Neuronal stem cell (in vitro differentiated cells): ENCODE measurements at regions not wholly inside any gene's neighbourhood (a gene's known extent, or its start where the extent isn't known, plus 50 kb on each side); places are given as distances from the start of the nearest gene placed in this dataset.

Experiments used
- DNase-seq: peaks from one replicate; pipeline ENCODE4 v3.0.0-alpha.2; 2013; ENCODE audit warnings: low spot score
- H2AFZ ChIP-seq: one replicate; pipeline ENCODE4 v1.6.1; 2013; ENCODE audit warnings: mild to moderate bottlenecking, low read length, inconsistent platforms
- H2AK5ac ChIP-seq: 2 replicates; pipeline ENCODE4 v1.6.1; 2013; ENCODE audit warnings: low read depth, mild to moderate bottlenecking, inconsistent platforms, low read length, moderate library complexity, mixed read lengths
- H2BK120ac ChIP-seq: 2 replicates; pipeline ENCODE4 v1.6.1; 2013; ENCODE audit warnings: low read depth, mild to moderate bottlenecking, inconsistent platforms, low read length, moderate library complexity, mixed read lengths
- H2BK12ac ChIP-seq: one replicate; pipeline ENCODE4 v1.6.1; 2013; ENCODE audit warnings: low read length, inconsistent platforms
- H2BK15ac ChIP-seq: 2 replicates; pipeline ENCODE4 v1.6.1; 2013; ENCODE audit warnings: mild to moderate bottlenecking, low read length, inconsistent platforms, mixed read lengths
- H2BK5ac ChIP-seq: one replicate; pipeline ENCODE4 v1.6.1; 2013; ENCODE audit warnings: inconsistent platforms, mild to moderate bottlenecking, low read length, moderate library complexity
- H3K14ac ChIP-seq: one replicate; pipeline ENCODE4 v1.6.1; 2013; ENCODE audit warnings: low read length, inconsistent platforms
- H3K18ac ChIP-seq: 2 replicates; pipeline ENCODE4 v1.6.1; 2013; ENCODE audit warnings: low read length, inconsistent platforms
- H3K23ac ChIP-seq: 2 replicates; pipeline ENCODE4 v1.6.1; 2013; ENCODE audit warnings: low read depth, mild to moderate bottlenecking, mixed read lengths, low read length, inconsistent platforms; ENCODE audit not compliant: poor library complexity
- H3K27ac ChIP-seq: replicated peaks from 3 replicates; pipeline ENCODE4 v1.5.1; 2013; ENCODE audit warnings: low read length, inconsistent platforms
- H3K27me3 ChIP-seq, 3 experiments: 2 replicates each; pipeline ENCODE4 v1.6.1; 2013; ENCODE audit warnings: low read length in 3 of 3, mild to moderate bottlenecking in 2 of 3, inconsistent platforms in 1 of 3, low read depth in 1 of 3, mixed read lengths in 1 of 3, moderate library complexity in 1 of 3; ENCODE audit not compliant: control insufficient read depth in 3 of 3, insufficient read depth in 3 of 3
- H3K36me3 ChIP-seq, 2 donors: replicated peaks in 1 of 2; 2 replicates each; pipeline ENCODE4 v1.6.1; 2013; ENCODE audit warnings: low read length in 2 of 2; ENCODE audit not compliant: control insufficient read depth in 2 of 2, insufficient read depth in 2 of 2
- H3K4ac ChIP-seq: 2 replicates; pipeline ENCODE4 v1.6.1; 2013; ENCODE audit warnings: inconsistent platforms, mild to moderate bottlenecking, low read length, moderate library complexity
- H3K4me1 ChIP-seq, 2 donors: 1 replicate in 1 of 2; 2 replicates in 1 of 2; pipeline ENCODE4 v1.6.1; 2013; ENCODE audit warnings: low read length in 2 of 2, low read depth in 1 of 2; ENCODE audit not compliant: control insufficient read depth in 2 of 2, insufficient read depth in 1 of 2
- H3K4me2 ChIP-seq: one replicate; pipeline ENCODE4 v1.6.1; 2013; ENCODE audit warnings: mild to moderate bottlenecking, low read length, inconsistent platforms; ENCODE audit not compliant: insufficient read depth, poor library complexity, severe bottlenecking
- H3K4me3 ChIP-seq, 2 donors: 2 replicates each; pipeline ENCODE4 v1.5.1; 2013; ENCODE audit warnings: low read length in 2 of 2, mild to moderate bottlenecking in 2 of 2, inconsistent platforms in 1 of 2, moderate library complexity in 1 of 2
- H3K79me1 ChIP-seq: one replicate; pipeline ENCODE4 v1.6.1; 2013; ENCODE audit warnings: low read depth, mild to moderate bottlenecking, inconsistent platforms, low read length, moderate library complexity
- H3K9ac ChIP-seq: one replicate; pipeline ENCODE4 v1.6.1; 2013; ENCODE audit warnings: mild to moderate bottlenecking, low read depth, low read length, inconsistent platforms; ENCODE audit not compliant: poor library complexity
- H3K9me3 ChIP-seq, 2 donors: replicated peaks in 1 of 2; 2 replicates each; pipeline versions ENCODE3 to v1.6.1; 2013; ENCODE audit warnings: low read length in 2 of 2, mild to moderate bottlenecking in 2 of 2, inconsistent platforms in 1 of 2, low read depth in 1 of 2, mixed read lengths in 1 of 2, moderate library complexity in 1 of 2; ENCODE audit not compliant: control insufficient read depth in 2 of 2, insufficient read depth in 1 of 2
- H4K8ac ChIP-seq: one replicate; pipeline ENCODE4 v1.6.1; 2013; ENCODE audit warnings: low read depth, mild to moderate bottlenecking, inconsistent platforms, low read length, moderate library complexity
- H4K91ac ChIP-seq: one replicate; pipeline ENCODE4 v1.6.1; 2013; ENCODE audit warnings: low read length, low read depth, mild to moderate bottlenecking, inconsistent platforms; ENCODE audit not compliant: poor library complexity
- WGBS, 2 donors: extraction: QIAGEN DNeasy Blood & Tissue Kit; methylation state at CpG; one replicate each; pipeline ENCODE4 v1.1.7; 2013; ENCODE audit warnings: missing lambda C conversion rate in 2 of 2, mixed read lengths in 1 of 2; ENCODE audit not compliant: insufficient read length in 2 of 2, insufficient replicate concordance in 1 of 2; ENCODE audit errors: extremely low coverage in 2 of 2; 5-methylcytosine and 5-hydroxymethylcytosine counted together

DNA sequence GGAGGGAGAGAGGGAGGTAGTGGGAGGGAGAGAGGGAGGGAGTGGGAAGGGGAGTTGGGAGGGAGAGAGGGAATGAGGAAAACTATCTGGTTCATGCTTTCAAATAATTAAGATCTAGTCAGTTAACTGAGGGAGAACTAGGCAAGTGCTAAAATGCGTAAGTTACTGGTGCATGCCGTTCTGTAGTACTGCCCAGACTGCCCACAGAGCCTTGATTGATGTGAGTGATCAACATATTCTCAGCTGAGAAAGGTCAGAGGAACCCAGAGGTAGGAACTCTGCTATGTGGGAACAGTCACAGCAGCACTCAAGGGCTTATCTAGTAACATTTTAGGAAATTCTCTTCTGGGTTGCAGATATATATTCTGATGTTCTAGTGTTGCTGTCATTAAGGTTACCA is 149.8 kb upstream of the ROBO1 start:
- H3K4me1 ChIP-seq, result no peaks in the 10 kb centered on the region
- H2BK120ac ChIP-seq, result no peak overlapping the region
- H3K27ac ChIP-seq, result no peak overlapping the region
- H2AK5ac ChIP-seq, result no peak overlapping the region
- no peaks in the 10 kb centered on the region for H3K9me3 ChIP-seq
- H3K79me1 ChIP-seq, result no peaks in the 10 kb centered on the region
- no peak overlapping the region for H3K18ac ChIP-seq
- H3K27me3 ChIP-seq, result no peaks in the 10 kb centered on the region
- H4K8ac ChIP-seq, result no peak overlapping the region
- no peak overlapping the region for H3K9ac ChIP-seq
- no peak overlapping the region for H3K4me3 ChIP-seq
- H3K4me2 ChIP-seq, result no peak overlapping the region
- H3K14ac ChIP-seq, result no peak overlapping the region
- no CpG with 5 or more reads among the region's 2 CpGs for WGBS, 2 donors
- H4K91ac ChIP-seq, result no peak overlapping the region
- no peak overlapping the region for H3K4ac ChIP-seq
- H2BK15ac ChIP-seq, result no peak overlapping the region
- H3K23ac ChIP-seq, result no peak overlapping the region
- no peak overlapping the region for H2AFZ ChIP-seq
- H2BK5ac ChIP-seq, result no peak overlapping the region
- H2BK12ac ChIP-seq, result no peak overlapping the region
- DNase-seq, result no peak
- no peaks in the 10 kb centered on the region for H3K36me3 ChIP-seq

GRCh38 chr3:79910337-79910736 is 142.5 kb upstream of the ROBO1 start:
- Histone ChIP-seq H3K9ac (no peak overlapping the region), H3K4me3 (no peak overlapping the region), H3K27me3 (no peaks in the 10 kb centered on the region), H3K14ac (no peak overlapping the region), H3K23ac (no peak overlapping the region), H4K8ac (no peak overlapping the region), H3K79me1 (no peaks in the 10 kb centered on the region), H3K18ac (no peak overlapping the region), H2BK5ac (no peak overlapping the region), H3K4me1 (no peaks in the 10 kb centered on the region), H3K9me3 (no peaks in the 10 kb centered on the region), H2AK5ac (no peak overlapping the region), H3K4ac (no peak overlapping the region), H3K27ac (no peak overlapping the region), H2BK15ac (no peak overlapping the region), H2BK12ac (no peak overlapping the region), H2AFZ (no peak overlapping the region), H3K36me3 (no peaks in the 10 kb centered on the region), H4K91ac (no peak overlapping the region), H2BK120ac (no peak overlapping the region), H3K4me2 (no peak overlapping the region)
- WGBS, 2 donors, result no CpG with 5 or more reads among the region's 2 CpGs
- no peak for DNase-seq

DNA sequence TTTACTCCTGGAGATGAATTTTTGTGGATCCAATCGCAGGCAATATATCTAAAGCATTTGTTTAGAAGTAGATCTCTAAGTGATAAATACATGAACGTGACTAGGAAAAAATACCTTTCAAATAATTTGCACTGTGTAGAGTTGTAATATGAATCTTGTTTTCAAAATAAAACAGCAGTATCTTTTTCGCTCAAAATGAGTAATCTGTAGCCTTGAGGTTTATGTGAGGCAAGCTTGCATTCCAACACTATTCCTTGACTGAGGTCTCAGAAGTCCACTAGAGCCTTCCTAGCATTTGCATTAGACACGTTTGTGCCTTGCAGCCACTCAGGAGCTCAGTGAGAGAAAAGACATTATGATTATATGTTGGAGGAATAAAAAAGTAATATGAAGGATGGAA is 138.3 kb upstream of the ROBO1 start:
- H3K27me3 ChIP-seq, result no peaks in the 10 kb centered on the region
- no peak overlapping the region for H2BK12ac ChIP-seq
- no peak overlapping the region for H3K4me2 ChIP-seq
- H3K4me3 ChIP-seq, result no peak overlapping the region
- no CpG with 5 or more reads among the region's 4 CpGs for WGBS, 2 donors
- H3K4me1 ChIP-seq, result no peaks in the 10 kb centered on the region
- no peak overlapping the region for H4K91ac ChIP-seq
- H3K23ac ChIP-seq, result no peak overlapping the region
- H2BK15ac ChIP-seq, result no peak overlapping the region
- no peak overlapping the region for H2BK5ac ChIP-seq
- DNase-seq, result no peak
- no peak overlapping the region for H2BK120ac ChIP-seq
- no peak overlapping the region for H4K8ac ChIP-seq
- H3K9me3 ChIP-seq, result no peaks in the 10 kb centered on the region
- H2AFZ ChIP-seq, result no peak overlapping the region
- no peak overlapping the region for H3K14ac ChIP-seq
- no peak overlapping the region for H2AK5ac ChIP-seq
- H3K79me1 ChIP-seq, result no peaks in the 10 kb centered on the region
- no peaks in the 10 kb centered on the region for H3K36me3 ChIP-seq
- H3K18ac ChIP-seq, result no peak overlapping the region
- no peak overlapping the region for H3K27ac ChIP-seq
- H3K4ac ChIP-seq, result no peak overlapping the region
- H3K9ac ChIP-seq, result no peak overlapping the region

- Histone ChIP-seq H2BK5ac (no peak overlapping the region), H2BK12ac (no peak overlapping the region), H3K4me2 (no peak overlapping the region), H3K18ac (no peak overlapping the region), H2AFZ (no peak overlapping the region), H3K9ac (no peak overlapping the region), H2AK5ac (no peak overlapping the region), H3K14ac (no peak overlapping the region), H2BK120ac (no peak overlapping the region), H3K36me3 (no peaks in the 10 kb centered on the region), H3K9me3 (no peaks in the 10 kb centered on the region), H3K4me3 (no peak overlapping the region), H3K4me1 (no peaks in the 10 kb centered on the region), H4K91ac (no peak overlapping the region), H2BK15ac (no peak overlapping the region), H3K23ac (no peak overlapping the region), H3K79me1 (no peaks in the 10 kb centered on the region), H3K4ac (no peak overlapping the region), H4K8ac (no peak overlapping the region), H3K27ac (no peak overlapping the region), H3K27me3 (no peaks in the 10 kb centered on the region)
- DNase-seq, result no peak
- WGBS, 2 donors, result no CpG with 5 or more reads among the region's 3 CpGs
These were observed 134.4 kb upstream of the ROBO1 start for GRCh38 chr3:79902151-79902550.
